SK-N-SH treated with all-trans-retinoic acid at 6 μM for 48 hours (cell line): ENCODE measurements at regions not wholly inside any gene's neighbourhood (a gene's known extent, or its start where the extent isn't known, plus 50 kb on each side); places are given as distances from the start of the nearest gene placed in this dataset.
A peak's percentile ranks its signal among the peaks of the same experiment; 100 is the strongest.

Experiments
- ATAC-seq: fragments of 200-7000 bp; cut with Tn5 transposase; 3 replicates; pipeline ENCODE4 v1.9.1; 2020; ENCODE audit warnings: mild to moderate bottlenecking, moderate library complexity
- ARNTL ChIP-seq: fragments of 450-650 bp; formaldehyde crosslinking; IDR thresholded peaks from 2 replicates; pipeline ENCODE4 v1.5.0; 2020; ENCODE audit warnings: low read depth, mild to moderate bottlenecking, moderate library complexity, borderline replicate concordance
- BACH2 ChIP-seq: fragments of 250-450 bp; sonication (Bioruptor Pico); IDR thresholded peaks from 2 replicates; pipeline ENCODE4 v1.9.0; 2021; ENCODE audit warnings: mild to moderate bottlenecking, borderline replicate concordance
- CREB5 ChIP-seq: fragments of 250-450 bp; sonication (Bioruptor Pico); IDR thresholded peaks from 2 replicates; pipeline ENCODE4 v1.5.1; 2020; ENCODE audit warnings: low read depth, mild to moderate bottlenecking, moderate library complexity
- CSDC2 ChIP-seq: fragments of 250-450 bp; sonication (Bioruptor Pico); IDR thresholded peaks from 2 replicates; pipeline ENCODE4 v1.5.0; 2020; ENCODE audit warnings: mild to moderate bottlenecking, moderate library complexity
- GLIS3 ChIP-seq: fragments of 250-450 bp; sonication (Bioruptor Pico); IDR thresholded peaks from 2 replicates; pipeline ENCODE4 v1.5.0; 2020; ENCODE audit warnings: mild to moderate bottlenecking, moderate library complexity
- ISL1 ChIP-seq: fragments of 250-450 bp; sonication (Bioruptor Pico); IDR thresholded peaks from 2 replicates; pipeline ENCODE4 v2.1.2; 2022; ENCODE audit warnings: mild to moderate bottlenecking, moderate library complexity
- OSR1 ChIP-seq: fragments of 250-450 bp; sonication (Bioruptor Pico); IDR thresholded peaks from 2 replicates; pipeline ENCODE4 v1.8.0; 2022; ENCODE audit warnings: moderate library complexity, mild to moderate bottlenecking, inconsistent platforms
- PPARA ChIP-seq: fragments of 250-450 bp; sonication (Bioruptor Pico); IDR thresholded peaks from 2 replicates; pipeline ENCODE4 v1.5.0; 2020; ENCODE audit warnings: mild to moderate bottlenecking, borderline replicate concordance
- RARB ChIP-seq: fragments of 250-450 bp; sonication (Bioruptor Pico); IDR thresholded peaks from 2 replicates; pipeline ENCODE4 v1.8.0; 2021; ENCODE audit warnings: mild to moderate bottlenecking, moderate library complexity
- SNAI2 ChIP-seq: fragments of 250-450 bp; sonication (Bioruptor Pico); IDR thresholded peaks from 2 replicates; pipeline ENCODE4 v1.5.0; 2020; ENCODE audit warnings: mild to moderate bottlenecking, moderate library complexity
- TCF4 ChIP-seq: fragments of 250-450 bp; sonication (Bioruptor Pico); IDR thresholded peaks from 2 replicates; pipeline ENCODE4 v1.8.0; 2021; ENCODE audit warnings: mild to moderate bottlenecking, moderate library complexity, borderline replicate concordance
- TOX ChIP-seq: fragments of 250-450 bp; sonication (Bioruptor Pico); IDR thresholded peaks from 2 replicates; pipeline ENCODE4 v1.8.0; 2021; ENCODE audit warnings: mild to moderate bottlenecking, moderate library complexity, borderline replicate concordance
- ZC3H10 ChIP-seq: fragments of 250-450 bp; sonication (Bioruptor Pico); IDR thresholded peaks from 2 replicates; pipeline ENCODE4 v1.5.1; 2021; ENCODE audit warnings: mild to moderate bottlenecking, moderate library complexity
- ZFP3 ChIP-seq: fragments of 250-450 bp; sonication (Bioruptor Pico); IDR thresholded peaks from 2 replicates; pipeline ENCODE4 v1.5.0; 2020; ENCODE audit warnings: mild to moderate bottlenecking, moderate library complexity
- ZFP30 ChIP-seq: fragments of 450-650 bp; formaldehyde crosslinking; IDR thresholded peaks from 2 replicates; pipeline ENCODE4 v1.5.0; 2022; ENCODE audit warnings: mild to moderate bottlenecking, moderate library complexity
- ZNF565 ChIP-seq: fragments of 450-650 bp; formaldehyde crosslinking; conservative IDR thresholded peaks from 2 replicates; pipeline ENCODE4 v1.5.0; 2020; ENCODE audit warnings: low read depth, mild to moderate bottlenecking, moderate library complexity
- ZNF8 ChIP-seq: fragments of 450-650 bp; formaldehyde crosslinking; IDR thresholded peaks from 2 replicates; pipeline ENCODE4 v1.5.0; 2020; ENCODE audit warnings: mild to moderate bottlenecking, moderate library complexity
- TF ChIP-seq, protein P1 (sequence below): fragments of 250-450 bp; sonication (Bioruptor Pico); IDR thresholded peaks from 2 replicates; pipeline ENCODE4 v1.5.0; 2020; ENCODE audit warnings: mild to moderate bottlenecking, moderate library complexity
- TF ChIP-seq, protein P2 (sequence below): fragments of 250-450 bp; sonication (Bioruptor Pico); IDR thresholded peaks from 2 replicates; pipeline ENCODE4 v1.5.1; 2021; ENCODE audit warnings: mild to moderate bottlenecking, moderate library complexity
- TF ChIP-seq, protein P3 (sequence below): fragments of 250-450 bp; sonication (Bioruptor Pico); IDR thresholded peaks from 2 replicates; pipeline ENCODE4 v1.8.0; 2021; ENCODE audit warnings: low read depth, mild to moderate bottlenecking, moderate library complexity, borderline replicate concordance

- TF ChIP-seq ZC3H10 (CRISPR knock-in tag) = no peak
- peak; percentile 53 for TF ChIP-seq ISL1
- no peak for TF ChIP-seq TOX (CRISPR knock-in tag)
- no peak for ATAC-seq
Observed at GRCh38 chr5:6158974-6159831, 219.1 kb downstream of the MED10 start.

GRCh38 chr5:6154216-6154615 is 224.1 kb downstream of the MED10 start:
- no peak for ATAC-seq
- TF ChIP-seq TCF4 (CRISPR knock-in tag) (no peak), TOX (CRISPR knock-in tag) (no peak), CSDC2 (CRISPR knock-in tag) (no peak)
- TF ChIP-seq, protein P1, sequence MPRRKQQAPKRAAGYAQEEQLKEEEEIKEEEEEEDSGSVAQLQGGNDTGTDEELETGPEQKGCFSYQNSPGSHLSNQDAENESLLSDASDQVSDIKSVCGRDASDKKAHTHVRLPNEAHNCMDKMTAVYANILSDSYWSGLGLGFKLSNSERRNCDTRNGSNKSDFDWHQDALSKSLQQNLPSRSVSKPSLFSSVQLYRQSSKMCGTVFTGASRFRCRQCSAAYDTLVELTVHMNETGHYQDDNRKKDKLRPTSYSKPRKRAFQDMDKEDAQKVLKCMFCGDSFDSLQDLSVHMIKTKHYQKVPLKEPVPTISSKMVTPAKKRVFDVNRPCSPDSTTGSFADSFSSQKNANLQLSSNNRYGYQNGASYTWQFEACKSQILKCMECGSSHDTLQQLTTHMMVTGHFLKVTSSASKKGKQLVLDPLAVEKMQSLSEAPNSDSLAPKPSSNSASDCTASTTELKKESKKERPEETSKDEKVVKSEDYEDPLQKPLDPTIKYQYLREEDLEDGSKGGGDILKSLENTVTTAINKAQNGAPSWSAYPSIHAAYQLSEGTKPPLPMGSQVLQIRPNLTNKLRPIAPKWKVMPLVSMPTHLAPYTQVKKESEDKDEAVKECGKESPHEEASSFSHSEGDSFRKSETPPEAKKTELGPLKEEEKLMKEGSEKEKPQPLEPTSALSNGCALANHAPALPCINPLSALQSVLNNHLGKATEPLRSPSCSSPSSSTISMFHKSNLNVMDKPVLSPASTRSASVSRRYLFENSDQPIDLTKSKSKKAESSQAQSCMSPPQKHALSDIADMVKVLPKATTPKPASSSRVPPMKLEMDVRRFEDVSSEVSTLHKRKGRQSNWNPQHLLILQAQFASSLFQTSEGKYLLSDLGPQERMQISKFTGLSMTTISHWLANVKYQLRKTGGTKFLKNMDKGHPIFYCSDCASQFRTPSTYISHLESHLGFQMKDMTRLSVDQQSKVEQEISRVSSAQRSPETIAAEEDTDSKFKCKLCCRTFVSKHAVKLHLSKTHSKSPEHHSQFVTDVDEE = no peak

DNA sequence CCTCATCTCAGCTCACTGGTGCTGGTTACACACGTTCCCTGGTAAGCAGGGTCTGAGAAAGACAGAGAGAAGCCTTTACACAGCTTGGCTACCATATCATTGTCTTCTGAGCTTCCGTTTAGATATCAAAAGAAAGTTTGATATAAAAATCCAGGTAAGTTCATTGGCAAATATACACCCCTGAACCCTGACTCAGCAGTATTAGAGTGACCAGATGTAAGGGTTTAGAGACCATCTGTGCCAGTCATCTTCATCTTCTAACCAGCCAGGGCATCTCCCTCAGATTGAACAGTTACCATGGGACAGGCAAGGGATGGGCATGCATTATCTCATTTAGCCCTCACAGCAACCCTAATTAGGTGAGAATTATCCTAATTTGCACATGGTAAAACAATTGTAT is 232.1 kb downstream of the MED10 start:
- no peak for ATAC-seq
- TF ChIP-seq ZNF8 (CRISPR knock-in tag) = no peak
- no peak for TF ChIP-seq PPARA
- TF ChIP-seq CREB5 = no peak
- no peak for TF ChIP-seq ZFP3
- TF ChIP-seq ARNTL (CRISPR knock-in tag) = no peak
- TF ChIP-seq, protein P2, sequence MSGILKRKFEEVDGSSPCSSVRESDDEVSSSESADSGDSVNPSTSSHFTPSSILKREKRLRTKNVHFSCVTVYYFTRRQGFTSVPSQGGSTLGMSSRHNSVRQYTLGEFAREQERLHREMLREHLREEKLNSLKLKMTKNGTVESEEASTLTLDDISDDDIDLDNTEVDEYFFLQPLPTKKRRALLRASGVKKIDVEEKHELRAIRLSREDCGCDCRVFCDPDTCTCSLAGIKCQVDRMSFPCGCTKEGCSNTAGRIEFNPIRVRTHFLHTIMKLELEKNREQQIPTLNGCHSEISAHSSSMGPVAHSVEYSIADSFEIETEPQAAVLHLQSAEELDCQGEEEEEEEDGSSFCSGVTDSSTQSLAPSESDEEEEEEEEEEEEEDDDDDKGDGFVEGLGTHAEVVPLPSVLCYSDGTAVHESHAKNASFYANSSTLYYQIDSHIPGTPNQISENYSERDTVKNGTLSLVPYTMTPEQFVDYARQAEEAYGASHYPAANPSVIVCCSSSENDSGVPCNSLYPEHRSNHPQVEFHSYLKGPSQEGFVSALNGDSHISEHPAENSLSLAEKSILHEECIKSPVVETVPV (CRISPR knock-in tag) = no peak
- no peak for TF ChIP-seq BACH2 (CRISPR knock-in tag)
- no peak for TF ChIP-seq RARB (CRISPR knock-in tag)
- no peak for TF ChIP-seq TCF4 (CRISPR knock-in tag)
- no peak for TF ChIP-seq GLIS3 (CRISPR knock-in tag)
- TF ChIP-seq, protein P1 = no peak
- TF ChIP-seq SNAI2 (CRISPR knock-in tag) = no peak
- no peak for TF ChIP-seq ZNF565 (CRISPR knock-in tag)
- no peak for TF ChIP-seq CSDC2 (CRISPR knock-in tag)
- TF ChIP-seq, protein P3, sequence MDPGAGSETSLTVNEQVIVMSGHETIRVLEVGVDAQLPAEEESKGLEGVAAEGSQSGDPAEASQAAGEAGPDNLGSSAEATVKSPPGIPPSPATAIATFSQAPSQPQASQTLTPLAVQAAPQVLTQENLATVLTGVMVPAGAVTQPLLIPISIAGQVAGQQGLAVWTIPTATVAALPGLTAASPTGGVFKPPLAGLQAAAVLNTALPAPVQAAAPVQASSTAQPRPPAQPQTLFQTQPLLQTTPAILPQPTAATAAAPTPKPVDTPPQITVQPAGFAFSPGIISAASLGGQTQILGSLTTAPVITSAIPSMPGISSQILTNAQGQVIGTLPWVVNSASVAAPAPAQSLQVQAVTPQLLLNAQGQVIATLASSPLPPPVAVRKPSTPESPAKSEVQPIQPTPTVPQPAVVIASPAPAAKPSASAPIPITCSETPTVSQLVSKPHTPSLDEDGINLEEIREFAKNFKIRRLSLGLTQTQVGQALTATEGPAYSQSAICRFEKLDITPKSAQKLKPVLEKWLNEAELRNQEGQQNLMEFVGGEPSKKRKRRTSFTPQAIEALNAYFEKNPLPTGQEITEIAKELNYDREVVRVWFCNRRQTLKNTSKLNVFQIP (CRISPR knock-in tag) = no peak
- TF ChIP-seq ISL1 = no peak
- no peak for TF ChIP-seq ZFP30
- TF ChIP-seq TOX (CRISPR knock-in tag) = no peak
- no peak for TF ChIP-seq OSR1 (CRISPR knock-in tag)
- no peak for TF ChIP-seq ZC3H10 (CRISPR knock-in tag)
